WTC11 (cell line): ENCODE measurements at regions not wholly inside any gene's neighbourhood (a gene's known extent, or its start where the extent isn't known, plus 50 kb on each side); places are given as distances from the start of the nearest gene placed in this dataset.

Source experiments
- CBFB ChIP-seq: sonication (generic); formaldehyde crosslinking; IDR thresholded peaks from 2 replicates; pipeline ENCODE4 v1.8.1; 2022; ENCODE audit warnings: mild to moderate bottlenecking, low read depth, missing genetic modification reagents
- CTCF ChIP-seq: fragments of 200-600 bp; IDR thresholded peaks from 2 replicates; pipeline ENCODE4 v1.8.0; 2022; ENCODE audit warnings: antibody characterized with exemption
- E2F4 ChIP-seq: sonication (generic); formaldehyde crosslinking; IDR thresholded peaks from 2 replicates; pipeline ENCODE4 v1.8.1; 2022; ENCODE audit warnings: low read depth, mild to moderate bottlenecking, moderate library complexity, missing genetic modification reagents, borderline replicate concordance
- KAT7 ChIP-seq: sonication (generic); formaldehyde crosslinking; IDR thresholded peaks from 2 replicates; pipeline ENCODE4 v1.8.1; 2023; ENCODE audit warnings: missing genetic modification reagents, mild to moderate bottlenecking, borderline replicate concordance
- SP1 ChIP-seq: sonication (generic); formaldehyde crosslinking; conservative IDR thresholded peaks from 2 replicates; pipeline ENCODE4 v1.8.1; 2022; ENCODE audit warnings: missing genetic modification reagents
- ZNF263 ChIP-seq: sonication (generic); formaldehyde crosslinking; IDR thresholded peaks from 2 replicates; pipeline ENCODE4 v1.8.1; 2022; ENCODE audit warnings: low read depth, mild to moderate bottlenecking, moderate library complexity, missing genetic modification reagents
- ZNF532 ChIP-seq: fragments of 250-450 bp; sonication (Bioruptor Pico); IDR thresholded peaks from 2 replicates; pipeline ENCODE4 v1.9.0; 2021; ENCODE audit warnings: mild to moderate bottlenecking, borderline replicate concordance

GRCh38 chr2:82803307-82803706 lies 1655.8 kb downstream of the SUCLG1 start:
- TF ChIP-seq ZNF532 (no peak), CTCF (no peak), KAT7 (CRISPR knock-in tag) (no peak), SP1 (no peak), CBFB (CRISPR knock-in tag) (no peak), E2F4 (no peak), ZNF263 (no peak)
